ENCODE measurements at regions not wholly inside any gene's neighbourhood (a gene's known extent, or its start where the extent isn't known, plus 50 kb on each side); places are given as distances from the start of the nearest gene placed in this dataset.

DNA sequence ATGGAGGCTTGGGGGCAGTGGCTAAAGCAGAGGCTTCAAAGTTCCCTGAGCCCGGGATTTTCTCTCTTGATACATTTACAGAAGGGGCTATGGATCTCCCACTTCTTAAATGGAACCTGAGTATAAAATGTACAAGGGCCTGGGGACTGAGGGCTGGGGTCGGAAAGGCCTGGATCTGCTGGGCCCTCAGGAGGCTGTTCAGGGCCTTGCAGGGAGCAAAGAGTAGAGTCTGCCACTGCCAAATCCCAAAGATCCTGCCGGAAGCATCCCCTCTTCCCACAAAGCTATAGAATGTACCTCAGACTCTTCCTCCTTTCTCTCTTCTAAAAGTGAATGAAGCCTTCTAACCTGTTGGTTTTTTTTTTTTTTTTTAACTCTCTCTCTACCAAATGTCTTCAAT is 59.8 kb upstream of the ARHGEF3 start:
- H3K9me3 ChIP-seq (ENCODE audit: control insufficient read depth, insufficient read depth, low read depth, low read length) = no peaks in the 10 kb centered on the region
- CTCF ChIA-PET = interaction anchor here (0.7 kb wide), 1 partner anchor 174 kb away, joined by 5 read pairs; no protein-coding TSS in a partner anchor
- POLR2A ChIA-PET = no interaction called here
- H3K36me3 ChIP-seq (ENCODE audit: control insufficient read depth, insufficient read depth, low read length) = no peaks in the 10 kb centered on the region
- H3K4me1 ChIP-seq (ENCODE audit: control insufficient read depth, insufficient read depth, low read length) = peaks cover 20% of the 10 kb centered on the region
- ATAC-seq (no peak), DNase-seq (ENCODE audit: low read depth, low spot score) (no peak)
- H3K4me3 ChIP-seq (ENCODE audit: low read depth in 2 of 2, low read length in 2 of 2) = no peak overlapping the region
- intact Hi-C loops (cut with micrococcal nuclease; ENCODE audit: unreplicated experiment) (no loop called here), in situ Hi-C loops (cut with HindIII; ENCODE audit: low pct_unique_long_range_greater_than_20kb, low sequenced_read_pairs) (no loop called here)
- no peak for TF ChIP-seq SIN3A (IDR thresholded peaks at IDR 0.05; ENCODE audit: borderline replicate concordance, insufficient read depth, low read depth, low read length)
- TF ChIP-seq POLR2AphosphoS5 (IDR thresholded peaks at IDR 0.05; ENCODE audit: low read depth, low read length) = no peak
- TF ChIP-seq TCF7L2 (IDR thresholded peaks at IDR 0.05; ENCODE audit: low read depth, low read length) = no peak
- TF ChIP-seq, protein P1, sequence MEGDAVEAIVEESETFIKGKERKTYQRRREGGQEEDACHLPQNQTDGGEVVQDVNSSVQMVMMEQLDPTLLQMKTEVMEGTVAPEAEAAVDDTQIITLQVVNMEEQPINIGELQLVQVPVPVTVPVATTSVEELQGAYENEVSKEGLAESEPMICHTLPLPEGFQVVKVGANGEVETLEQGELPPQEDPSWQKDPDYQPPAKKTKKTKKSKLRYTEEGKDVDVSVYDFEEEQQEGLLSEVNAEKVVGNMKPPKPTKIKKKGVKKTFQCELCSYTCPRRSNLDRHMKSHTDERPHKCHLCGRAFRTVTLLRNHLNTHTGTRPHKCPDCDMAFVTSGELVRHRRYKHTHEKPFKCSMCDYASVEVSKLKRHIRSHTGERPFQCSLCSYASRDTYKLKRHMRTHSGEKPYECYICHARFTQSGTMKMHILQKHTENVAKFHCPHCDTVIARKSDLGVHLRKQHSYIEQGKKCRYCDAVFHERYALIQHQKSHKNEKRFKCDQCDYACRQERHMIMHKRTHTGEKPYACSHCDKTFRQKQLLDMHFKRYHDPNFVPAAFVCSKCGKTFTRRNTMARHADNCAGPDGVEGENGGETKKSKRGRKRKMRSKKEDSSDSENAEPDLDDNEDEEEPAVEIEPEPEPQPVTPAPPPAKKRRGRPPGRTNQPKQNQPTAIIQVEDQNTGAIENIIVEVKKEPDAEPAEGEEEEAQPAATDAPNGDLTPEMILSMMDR (IDR thresholded peaks at IDR 0.05) = no peak
- TF ChIP-seq, protein P2, sequence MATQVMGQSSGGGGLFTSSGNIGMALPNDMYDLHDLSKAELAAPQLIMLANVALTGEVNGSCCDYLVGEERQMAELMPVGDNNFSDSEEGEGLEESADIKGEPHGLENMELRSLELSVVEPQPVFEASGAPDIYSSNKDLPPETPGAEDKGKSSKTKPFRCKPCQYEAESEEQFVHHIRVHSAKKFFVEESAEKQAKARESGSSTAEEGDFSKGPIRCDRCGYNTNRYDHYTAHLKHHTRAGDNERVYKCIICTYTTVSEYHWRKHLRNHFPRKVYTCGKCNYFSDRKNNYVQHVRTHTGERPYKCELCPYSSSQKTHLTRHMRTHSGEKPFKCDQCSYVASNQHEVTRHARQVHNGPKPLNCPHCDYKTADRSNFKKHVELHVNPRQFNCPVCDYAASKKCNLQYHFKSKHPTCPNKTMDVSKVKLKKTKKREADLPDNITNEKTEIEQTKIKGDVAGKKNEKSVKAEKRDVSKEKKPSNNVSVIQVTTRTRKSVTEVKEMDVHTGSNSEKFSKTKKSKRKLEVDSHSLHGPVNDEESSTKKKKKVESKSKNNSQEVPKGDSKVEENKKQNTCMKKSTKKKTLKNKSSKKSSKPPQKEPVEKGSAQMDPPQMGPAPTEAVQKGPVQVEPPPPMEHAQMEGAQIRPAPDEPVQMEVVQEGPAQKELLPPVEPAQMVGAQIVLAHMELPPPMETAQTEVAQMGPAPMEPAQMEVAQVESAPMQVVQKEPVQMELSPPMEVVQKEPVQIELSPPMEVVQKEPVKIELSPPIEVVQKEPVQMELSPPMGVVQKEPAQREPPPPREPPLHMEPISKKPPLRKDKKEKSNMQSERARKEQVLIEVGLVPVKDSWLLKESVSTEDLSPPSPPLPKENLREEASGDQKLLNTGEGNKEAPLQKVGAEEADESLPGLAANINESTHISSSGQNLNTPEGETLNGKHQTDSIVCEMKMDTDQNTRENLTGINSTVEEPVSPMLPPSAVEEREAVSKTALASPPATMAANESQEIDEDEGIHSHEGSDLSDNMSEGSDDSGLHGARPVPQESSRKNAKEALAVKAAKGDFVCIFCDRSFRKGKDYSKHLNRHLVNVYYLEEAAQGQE (IDR thresholded peaks at IDR 0.05; ENCODE audit: insufficient read depth in 1 of 2, low read depth in 2 of 2, low read length in 1 of 2) = no peak
- BruUV-seq (replicated peaks) = no TSS peak
- no peaks in the 10 kb centered on the region for H3K27me3 ChIP-seq (ENCODE audit: control insufficient read depth, insufficient read depth, low read length)
- peak overlapping the region; percentile 8; the same call in 1 of the 2 replicates for H3K27ac ChIP-seq (ENCODE audit: low read length)

DNA sequence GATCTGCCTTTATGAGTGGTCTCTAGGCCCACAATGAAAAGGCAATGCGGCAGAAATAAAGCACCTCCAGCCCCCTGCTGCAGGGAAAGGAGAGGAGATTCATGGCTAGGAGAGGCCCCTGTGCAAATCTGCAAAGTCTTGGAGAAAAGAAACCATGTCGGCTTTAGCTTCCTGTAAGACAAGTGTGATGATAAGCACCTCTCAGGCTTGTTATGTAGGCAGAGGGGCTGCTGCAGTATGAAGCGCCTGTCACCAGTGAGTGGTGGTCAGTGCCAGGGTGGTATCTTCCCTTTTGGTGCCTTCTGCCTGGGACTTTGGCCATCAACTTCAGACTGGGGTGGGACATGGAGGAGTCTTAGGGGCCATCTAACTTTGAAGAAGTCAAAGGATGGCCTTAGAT is 59.2 kb upstream of the ARHGEF3 start:
- peaks cover 23% of the 10 kb centered on the region for H3K4me1 ChIP-seq (ENCODE audit: control insufficient read depth, insufficient read depth, low read length)
- BruUV-seq (replicated peaks) = no TSS peak
- no peak overlapping the region for H3K4me3 ChIP-seq (ENCODE audit: low read depth in 2 of 2, low read length in 2 of 2)
- intact Hi-C loops (cut with micrococcal nuclease; ENCODE audit: unreplicated experiment) (no loop called here), in situ Hi-C loops (cut with HindIII; ENCODE audit: low pct_unique_long_range_greater_than_20kb, low sequenced_read_pairs) (no loop called here)
- DNase-seq (ENCODE audit: low read depth, low spot score) (no peak), ATAC-seq (no peak)
- H3K27me3 ChIP-seq (ENCODE audit: control insufficient read depth, insufficient read depth, low read length) = no peaks in the 10 kb centered on the region
- ChIA-PET POLR2A (no interaction called here), CTCF (interaction anchor here (0.7 kb wide), 1 partner anchor 174 kb away, joined by 5 read pairs; no protein-coding TSS in a partner anchor)
- no peaks in the 10 kb centered on the region for H3K36me3 ChIP-seq (ENCODE audit: control insufficient read depth, insufficient read depth, low read length)
- no peaks in the 10 kb centered on the region for H3K9me3 ChIP-seq (ENCODE audit: control insufficient read depth, insufficient read depth, low read depth, low read length)
- H3K27ac ChIP-seq (ENCODE audit: low read length) = no peak overlapping the region; the same call in 1 of the 2 replicates
- TF ChIP-seq POLR2AphosphoS5 (IDR thresholded peaks at IDR 0.05; ENCODE audit: low read depth, low read length) (no peak), TCF7L2 (IDR thresholded peaks at IDR 0.05; ENCODE audit: low read depth, low read length) (no peak), SIN3A (IDR thresholded peaks at IDR 0.05; ENCODE audit: borderline replicate concordance, insufficient read depth, low read depth, low read length) (no peak)
- TF ChIP-seq, protein P2 (IDR thresholded peaks at IDR 0.05; ENCODE audit: insufficient read depth in 1 of 2, low read depth in 2 of 2, low read length in 1 of 2) = no peak
- TF ChIP-seq, protein P1 (IDR thresholded peaks at IDR 0.05) = no peak
